IMR-90 (cell line): ENCODE measurements at regions not wholly inside any gene's neighbourhood (a gene's known extent, or its start where the extent isn't known, plus 50 kb on each side); places are given as distances from the start of the nearest gene placed in this dataset.

ENCODE experiments used
- ATAC-seq: fragments of 200-7000 bp; cut with Tn5 transposase; 2 replicates; pipeline ENCODE4 v1.9.1; 2020; ENCODE audit warnings: low read depth, mild to moderate bottlenecking, moderate library complexity
- BruUV-seq: library from RNA; stranded (reverse); fragments of 400-500 nt; replicated peaks from 2 replicates; lab custom pipeline; 2021; lab: Mats Ljungman, UMichigan
- CTCF ChIA-PET: fragments of 300-600 bp; formaldehyde crosslinking; extraction: SDS; loops from one replicate; lab custom pipeline; 2021; ENCODE audit warnings: antibody characterized with exemption; lab: Yijun Ruan, JAX
- POLR2A ChIA-PET: fragments of 300-600 bp; sonication (Branson Sonifier 250); formaldehyde crosslinking; loops from one replicate; lab custom pipeline; 2022; ENCODE audit warnings: antibody characterized with exemption; ENCODE audit not compliant: unreplicated experiment; lab: Charles Lee
- DNase-seq: peaks from one replicate; pipeline ENCODE4 v3.0.0; 2013
- H2AFZ ChIP-seq: replicated peaks from 2 replicates; pipeline ENCODE3; 2013; ENCODE audit warnings: low read length, mild to moderate bottlenecking; ENCODE audit not compliant: poor library complexity
- H2AK5ac ChIP-seq: 2 replicates; pipeline ENCODE4 v1.6.1; 2013; ENCODE audit warnings: low read depth, low read length, inconsistent platforms
- H2AK9ac ChIP-seq: replicated peaks from 2 replicates; pipeline ENCODE3; 2013; ENCODE audit warnings: mild to moderate bottlenecking, low read depth, low read length, moderate library complexity; ENCODE audit not compliant: poor library complexity
- H2BK120ac ChIP-seq: 2 replicates; pipeline ENCODE4 v1.6.1; 2013; ENCODE audit warnings: low read depth, low read length, inconsistent platforms
- H2BK15ac ChIP-seq: 3 replicates; pipeline ENCODE4 v1.6.1; 2013; ENCODE audit warnings: low read depth, low read length, inconsistent platforms
- H2BK20ac ChIP-seq: 2 replicates; pipeline ENCODE4 v1.6.1; 2013; ENCODE audit warnings: low read depth, mild to moderate bottlenecking, inconsistent platforms, low read length, moderate library complexity
- H2BK5ac ChIP-seq: 2 replicates; pipeline ENCODE4 v1.6.1; 2013; ENCODE audit warnings: mild to moderate bottlenecking, low read depth, low read length, inconsistent platforms; ENCODE audit not compliant: poor library complexity, severe bottlenecking
- H3K14ac ChIP-seq: replicated peaks from 2 replicates; pipeline ENCODE4 v1.6.1; 2013; ENCODE audit warnings: low read depth, low read length, inconsistent platforms
- H3K18ac ChIP-seq: 2 replicates; pipeline ENCODE4 v1.6.1; 2013; ENCODE audit warnings: low read depth, low read length, control low read depth
- H3K23ac ChIP-seq: 2 replicates; pipeline ENCODE4 v1.6.1; 2013; ENCODE audit warnings: low read depth, low read length, inconsistent platforms
- H3K27ac ChIP-seq: 2 replicates; pipeline ENCODE4 v1.5.1; 2013; ENCODE audit warnings: mild to moderate bottlenecking, control low read depth, low read length; ENCODE audit not compliant: insufficient read depth
- H3K27me3 ChIP-seq: 2 replicates; pipeline ENCODE4 v1.6.1; 2013; ENCODE audit warnings: low read length; ENCODE audit not compliant: control insufficient read depth, insufficient read depth
- H3K36me3 ChIP-seq: 2 replicates; pipeline ENCODE4 v1.6.1; 2013; ENCODE audit warnings: low read length, mixed read lengths; ENCODE audit not compliant: control insufficient read depth, insufficient read depth
- H3K4ac ChIP-seq: 2 replicates; pipeline ENCODE4 v1.6.1; 2013; ENCODE audit warnings: low read depth, low read length, inconsistent platforms
- H3K4me1 ChIP-seq: 2 replicates; pipeline ENCODE4 v1.6.1; 2013; ENCODE audit warnings: low read length, mixed read lengths; ENCODE audit not compliant: control insufficient read depth, insufficient read depth
- H3K4me2 ChIP-seq: 2 replicates; pipeline ENCODE4 v1.6.1; 2013; ENCODE audit warnings: low read depth, mild to moderate bottlenecking, control low read depth, low read length, moderate library complexity
- H3K4me3 ChIP-seq: 2 replicates; pipeline ENCODE4 v1.5.1; 2013; ENCODE audit warnings: low read depth, mild to moderate bottlenecking, control low read depth, low read length, moderate library complexity; ENCODE audit not compliant: insufficient read depth
- H3K56ac ChIP-seq: 2 replicates; pipeline ENCODE4 v1.6.1; 2013; ENCODE audit warnings: low read length, inconsistent platforms; ENCODE audit not compliant: insufficient read depth; ENCODE audit errors: extremely low read depth
- H3K79me1 ChIP-seq, 2 experiments: 2 replicates each; pipeline ENCODE4 v1.6.1; 2013; ENCODE audit warnings: low read length in 2 of 2, inconsistent platforms in 1 of 2, low read depth in 1 of 2
- H3K9ac ChIP-seq: 2 replicates; pipeline ENCODE4 v1.6.1; 2013; ENCODE audit warnings: low read depth, low read length, control low read depth
- H3K9me1 ChIP-seq: 2 replicates; pipeline ENCODE4 v1.6.1; 2013; ENCODE audit warnings: low read length, inconsistent platforms; ENCODE audit not compliant: insufficient read depth
- H3K9me3 ChIP-seq: 2 replicates; pipeline ENCODE4 v1.6.1; 2013; ENCODE audit warnings: low read length; ENCODE audit not compliant: control insufficient read depth, insufficient read depth
- H4K20me1 ChIP-seq: 2 replicates; pipeline ENCODE4 v1.6.1; 2013; ENCODE audit warnings: low read length, inconsistent platforms; ENCODE audit not compliant: insufficient read depth
- H4K5ac ChIP-seq: 2 replicates; pipeline ENCODE4 v1.6.1; 2013; ENCODE audit warnings: mild to moderate bottlenecking, low read depth, low read length, control low read depth
- H4K8ac ChIP-seq, 2 experiments: 2 replicates each; pipeline ENCODE4 v1.6.1; 2013; ENCODE audit warnings: low read depth in 2 of 2, low read length in 2 of 2, control low read depth in 1 of 2, inconsistent platforms in 1 of 2
- H4K91ac ChIP-seq: 2 replicates; pipeline ENCODE4 v1.6.1; 2013; ENCODE audit warnings: low read depth, low read length, inconsistent platforms; ENCODE audit not compliant: insufficient read depth
- BHLHE40 ChIP-seq: fragments of 150-350 bp; IDR thresholded peaks from 2 replicates; pipeline ENCODE4 v1.6.1; 2016; ENCODE audit warnings: mild to moderate bottlenecking, low read depth, low read length
- CEBPB ChIP-seq: IDR thresholded peaks from 2 replicates; pipeline ENCODE4 v1.6.1; 2012; ENCODE audit warnings: low read depth, low read length, improper control_type of control experiment
- CHD1 ChIP-seq: IDR thresholded peaks from 2 replicates; pipeline ENCODE4 v1.6.1; 2012; ENCODE audit warnings: low read depth, low read length, improper control_type of control experiment
- FOS ChIP-seq: fragments of 150-350 bp; IDR thresholded peaks from 2 replicates; pipeline ENCODE4 v1.6.1; 2016; ENCODE audit warnings: low read depth, low read length
- MAFK ChIP-seq: IDR thresholded peaks from 2 replicates; pipeline ENCODE4 v1.6.1; 2012; ENCODE audit warnings: low read depth, low read length, improper control_type of control experiment
- MAZ ChIP-seq: IDR thresholded peaks from 2 replicates; pipeline ENCODE4 v1.6.1; 2012; ENCODE audit warnings: low read depth, mild to moderate bottlenecking, low read length, improper control_type of control experiment, moderate library complexity, borderline replicate concordance
- MXI1 ChIP-seq: IDR thresholded peaks from 2 replicates; pipeline ENCODE4 v1.6.1; 2012; ENCODE audit warnings: low read depth, mild to moderate bottlenecking, low read length, moderate library complexity, borderline replicate concordance
- NFE2L2 ChIP-seq: fragments of 150-350 bp; IDR thresholded peaks from 2 replicates; pipeline ENCODE4 v1.6.1; 2016; ENCODE audit warnings: low read depth, mild to moderate bottlenecking, low read length
- POLR2A ChIP-seq: IDR thresholded peaks from 2 replicates; pipeline ENCODE4 v1.6.1; 2012; ENCODE audit warnings: mild to moderate bottlenecking, low read depth, low read length
- RAD21 ChIP-seq: IDR thresholded peaks from 2 replicates; pipeline ENCODE4 v1.6.1; 2012; ENCODE audit warnings: low read length, improper control_type of control experiment
- RCOR1 ChIP-seq: IDR thresholded peaks from 2 replicates; pipeline ENCODE4 v1.6.1; 2012; ENCODE audit warnings: mild to moderate bottlenecking, low read length, improper control_type of control experiment; ENCODE audit not compliant: insufficient replicate concordance
- RFX5 ChIP-seq: IDR thresholded peaks from 2 replicates; pipeline ENCODE4 v1.8.0; 2012; ENCODE audit warnings: low read depth, mild to moderate bottlenecking, low read length, moderate library complexity
- SMC3 ChIP-seq: fragments of 150-350 bp; IDR thresholded peaks from 2 replicates; pipeline ENCODE4 v1.6.1; 2016; ENCODE audit warnings: low read depth, mild to moderate bottlenecking, antibody characterized with exemption, low read length, moderate library complexity
- WGBS, 2 experiments: methylation state at CpG; one replicate each; pipeline versions ENCODE4 v1.1.5 to v1.1.7; 2013; ENCODE audit warnings: missing lambda C conversion rate in 2 of 2; ENCODE audit not compliant: insufficient read length in 1 of 2; ENCODE audit errors: extremely low coverage in 2 of 2; 5-methylcytosine and 5-hydroxymethylcytosine counted together
- dilution Hi-C: fragments of 300-500 bp; cut with HindIII; formaldehyde crosslinking; loops from one replicate; pipeline ENCODE4 v1.14.3; 2018; ENCODE audit warnings: low sequenced_read_pairs; ENCODE audit not compliant: unreplicated experiment
- in situ Hi-C: fragments of 300-500 bp; cut with MboI; formaldehyde crosslinking; loops from 3 replicates; pipeline ENCODE4 v1.14.3; 2019; ENCODE audit warnings: low sequenced_read_pairs, inconsistent platforms, mixed read lengths
- intact Hi-C: fragments of 100-400 bp; cut with micrococcal nuclease; formaldehyde crosslinking; loops from 2 replicates; pipeline ENCODE4 v1.10.0; 2022
- TF ChIP-seq, protein P1 (sequence below): conservative IDR thresholded peaks from 2 replicates; pipeline ENCODE4 v1.5.1; 2012; ENCODE audit warnings: mild to moderate bottlenecking, low read depth, low read length, improper control_type of control experiment
- TF ChIP-seq, protein P2 (sequence below): fragments of 150-350 bp; IDR thresholded peaks from 2 replicates; pipeline ENCODE4 v1.6.1; 2017; ENCODE audit warnings: mild to moderate bottlenecking, antibody characterized with exemption, low read length, low read depth
- TF ChIP-seq, protein P3 (sequence below): fragments of 150-350 bp; IDR thresholded peaks from 2 replicates; pipeline ENCODE4 v1.6.1; 2016; ENCODE audit warnings: low read depth, mild to moderate bottlenecking, low read length, moderate library complexity, borderline replicate concordance

DNA sequence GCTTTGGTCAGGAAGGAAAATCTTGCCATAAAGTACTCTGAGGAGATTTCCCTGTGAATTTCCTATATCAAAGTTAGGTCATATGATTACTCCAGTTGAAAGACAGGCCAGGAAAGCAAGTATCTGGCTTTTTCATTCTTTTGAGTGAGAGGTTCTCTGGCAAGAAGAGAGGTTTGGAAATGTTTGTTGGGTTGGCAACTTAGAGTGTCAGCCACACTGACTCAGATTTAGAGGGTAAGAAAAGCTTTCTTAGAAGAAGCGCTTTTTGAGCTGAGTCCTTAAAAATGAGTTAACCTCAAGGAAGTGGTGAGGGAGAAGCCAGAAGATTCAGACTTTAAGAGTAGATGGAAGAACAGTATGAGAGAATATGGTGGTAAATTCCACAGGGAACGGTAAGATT is 86.1 kb upstream of the BDNF start:
- Histone ChIP-seq H2AFZ (no peak overlapping the region), H3K9me1 (no peaks in the 10 kb centered on the region), H3K4me2 (no peak overlapping the region), H4K20me1 (no peaks in the 10 kb centered on the region), H2BK20ac (no peak overlapping the region), H3K18ac (no peak overlapping the region), H3K9me3 (no peaks in the 10 kb centered on the region), H3K23ac (no peak overlapping the region), H4K91ac (no peak overlapping the region), H3K4me1 (no peaks in the 10 kb centered on the region), H2BK120ac (no peak overlapping the region), H2AK5ac (no peak overlapping the region), H2AK9ac (no peak overlapping the region), H3K27ac (no peak overlapping the region), H4K8ac (no peak overlapping the region), H3K79me1 (no peaks in the 10 kb centered on the region), H3K4me3 (no peak overlapping the region), H2BK5ac (no peak overlapping the region), H3K56ac (no peak overlapping the region), H3K9ac (no peak overlapping the region), H4K5ac (no peak overlapping the region), H2BK15ac (no peak overlapping the region), H3K14ac (no peak overlapping the region), H3K36me3 (no peaks in the 10 kb centered on the region), H3K27me3 (no peaks in the 10 kb centered on the region), H3K4ac (no peak overlapping the region)
- no TSS peak for BruUV-seq
- TF ChIP-seq, protein P1, sequence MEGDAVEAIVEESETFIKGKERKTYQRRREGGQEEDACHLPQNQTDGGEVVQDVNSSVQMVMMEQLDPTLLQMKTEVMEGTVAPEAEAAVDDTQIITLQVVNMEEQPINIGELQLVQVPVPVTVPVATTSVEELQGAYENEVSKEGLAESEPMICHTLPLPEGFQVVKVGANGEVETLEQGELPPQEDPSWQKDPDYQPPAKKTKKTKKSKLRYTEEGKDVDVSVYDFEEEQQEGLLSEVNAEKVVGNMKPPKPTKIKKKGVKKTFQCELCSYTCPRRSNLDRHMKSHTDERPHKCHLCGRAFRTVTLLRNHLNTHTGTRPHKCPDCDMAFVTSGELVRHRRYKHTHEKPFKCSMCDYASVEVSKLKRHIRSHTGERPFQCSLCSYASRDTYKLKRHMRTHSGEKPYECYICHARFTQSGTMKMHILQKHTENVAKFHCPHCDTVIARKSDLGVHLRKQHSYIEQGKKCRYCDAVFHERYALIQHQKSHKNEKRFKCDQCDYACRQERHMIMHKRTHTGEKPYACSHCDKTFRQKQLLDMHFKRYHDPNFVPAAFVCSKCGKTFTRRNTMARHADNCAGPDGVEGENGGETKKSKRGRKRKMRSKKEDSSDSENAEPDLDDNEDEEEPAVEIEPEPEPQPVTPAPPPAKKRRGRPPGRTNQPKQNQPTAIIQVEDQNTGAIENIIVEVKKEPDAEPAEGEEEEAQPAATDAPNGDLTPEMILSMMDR, result no peak
- no peak for TF ChIP-seq MXI1
- no peak for TF ChIP-seq RAD21
- TF ChIP-seq NFE2L2, result no peak
- TF ChIP-seq CHD1, result no peak
- no peak for TF ChIP-seq SMC3
- TF ChIP-seq, protein P2, sequence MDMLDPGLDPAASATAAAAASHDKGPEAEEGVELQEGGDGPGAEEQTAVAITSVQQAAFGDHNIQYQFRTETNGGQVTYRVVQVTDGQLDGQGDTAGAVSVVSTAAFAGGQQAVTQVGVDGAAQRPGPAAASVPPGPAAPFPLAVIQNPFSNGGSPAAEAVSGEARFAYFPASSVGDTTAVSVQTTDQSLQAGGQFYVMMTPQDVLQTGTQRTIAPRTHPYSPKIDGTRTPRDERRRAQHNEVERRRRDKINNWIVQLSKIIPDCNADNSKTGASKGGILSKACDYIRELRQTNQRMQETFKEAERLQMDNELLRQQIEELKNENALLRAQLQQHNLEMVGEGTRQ, result no peak
- TF ChIP-seq RFX5, result no peak
- TF ChIP-seq, protein P3, sequence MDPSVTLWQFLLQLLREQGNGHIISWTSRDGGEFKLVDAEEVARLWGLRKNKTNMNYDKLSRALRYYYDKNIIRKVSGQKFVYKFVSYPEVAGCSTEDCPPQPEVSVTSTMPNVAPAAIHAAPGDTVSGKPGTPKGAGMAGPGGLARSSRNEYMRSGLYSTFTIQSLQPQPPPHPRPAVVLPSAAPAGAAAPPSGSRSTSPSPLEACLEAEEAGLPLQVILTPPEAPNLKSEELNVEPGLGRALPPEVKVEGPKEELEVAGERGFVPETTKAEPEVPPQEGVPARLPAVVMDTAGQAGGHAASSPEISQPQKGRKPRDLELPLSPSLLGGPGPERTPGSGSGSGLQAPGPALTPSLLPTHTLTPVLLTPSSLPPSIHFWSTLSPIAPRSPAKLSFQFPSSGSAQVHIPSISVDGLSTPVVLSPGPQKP, result no peak
- no peak for TF ChIP-seq FOS
- no peak for TF ChIP-seq MAZ
- TF ChIP-seq RCOR1, result no peak
- TF ChIP-seq BHLHE40, result no peak
- TF ChIP-seq MAFK, result no peak
- TF ChIP-seq CEBPB, result no peak
- TF ChIP-seq POLR2A, result no peak
- dilution Hi-C loops (no loop called here), intact Hi-C loops (no loop called here), in situ Hi-C loops (no loop called here)
- ChIA-PET CTCF (no interaction called here), POLR2A (no interaction called here)
- DNase-seq (no peak), ATAC-seq (no peak)
- 89% methylated on average over 1 of the region's 2 CpGs; no CpG with 5 or more reads in 1 of the 2 experiments for WGBS, 2 experiments
